ENCODE measurements at regions not wholly inside any gene's neighbourhood (a gene's known extent, or its start where the extent isn't known, plus 50 kb on each side); places are given as distances from the start of the nearest gene placed in this dataset.

DNA sequence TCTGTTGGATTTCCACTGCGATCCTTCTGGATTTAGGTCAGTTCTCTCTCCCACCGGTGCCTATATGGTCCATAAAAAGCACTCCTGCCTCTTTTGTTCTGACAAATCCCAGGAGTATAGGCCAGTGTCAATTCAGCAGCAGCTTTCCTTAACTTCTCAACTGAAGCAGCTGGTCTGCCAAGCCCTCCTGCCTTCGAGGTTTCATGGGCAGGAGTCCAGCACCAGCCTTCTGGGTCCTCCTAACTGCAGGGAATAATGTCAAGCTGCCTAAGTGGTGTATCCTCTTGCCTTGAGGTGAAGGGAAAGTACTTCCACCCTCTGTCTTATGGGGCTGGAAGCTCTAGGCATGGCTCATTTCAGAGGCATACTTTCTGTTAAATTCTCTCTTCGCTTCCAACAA lies 149.4 kb upstream of the NCAM1 start:
- DNase-seq (ENCODE audit: low read depth in 2 of 2), result no peak

GRCh38 chr11:112812729-112813128 lies 148.5 kb upstream of the NCAM1 start:
- no peak for DNase-seq (ENCODE audit: low read depth in 2 of 2)

GRCh38 chr11:112814168-112814567 lies 147.1 kb upstream of the NCAM1 start:
- DNase-seq (ENCODE audit: low read depth in 2 of 2), result no peak

- no peak for DNase-seq (ENCODE audit: low read depth in 2 of 2)
Measured at GRCh38 chr11:112817376-112817775, 143.8 kb upstream of the NCAM1 start.

DNA sequence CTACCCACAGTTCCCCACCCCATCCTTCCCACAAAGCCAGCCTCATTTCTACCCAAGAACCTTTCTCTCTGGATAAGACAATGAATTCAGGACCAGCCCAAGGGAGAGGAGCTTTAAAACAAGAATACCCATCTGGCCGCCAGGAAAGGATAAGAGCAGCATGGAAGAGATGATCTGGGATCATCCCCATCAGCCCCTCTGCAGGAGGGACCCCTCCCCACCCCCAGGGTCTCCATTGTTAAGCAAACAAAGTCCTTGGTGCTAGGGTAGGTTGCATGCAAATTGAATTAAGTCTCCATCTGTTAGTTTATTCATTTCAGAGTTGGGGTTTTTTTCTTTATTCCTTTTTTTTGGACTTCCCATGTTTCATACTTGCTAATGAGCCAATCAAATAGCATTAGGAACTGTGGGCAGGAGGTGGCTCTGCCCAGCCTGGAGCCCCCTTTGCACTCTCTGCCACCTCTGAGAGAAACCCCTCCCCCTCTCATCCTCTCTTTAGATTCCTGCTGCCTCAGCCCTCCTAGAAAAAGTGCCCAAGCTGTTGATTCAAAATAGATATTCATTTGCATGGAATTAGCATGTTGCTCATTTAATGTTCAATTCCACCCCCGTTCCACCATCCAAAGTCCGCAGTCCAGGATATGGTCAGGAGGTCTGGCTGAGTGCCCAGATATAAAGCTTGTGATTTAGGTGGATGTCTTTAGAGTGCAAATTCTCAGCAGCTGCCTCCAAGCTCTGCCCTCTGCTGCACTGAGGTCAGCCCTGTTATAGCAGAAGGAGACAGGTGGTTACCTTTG lies 138.5 kb upstream of the NCAM1 start:
- DNase-seq (ENCODE audit: low read depth in 2 of 2), result no peak

GRCh38 chr11:112826026-112826425 lies 135.2 kb upstream of the NCAM1 start:
- DNase-seq (ENCODE audit: low read depth in 2 of 2), result no peak

- no peak for DNase-seq (ENCODE audit: low read depth in 2 of 2)
Measured at GRCh38 chr11:112826788-112827187, 134.4 kb upstream of the NCAM1 start.

- DNase-seq (ENCODE audit: low read depth in 2 of 2), result no peak
Measured at GRCh38 chr11:112828421-112828820, 132.8 kb upstream of the NCAM1 start.

GRCh38 chr11:112829971-112830654 lies 131.1 kb upstream of the NCAM1 start:
- DNase-seq (ENCODE audit: low read depth in 2 of 2), result no peak

DNA sequence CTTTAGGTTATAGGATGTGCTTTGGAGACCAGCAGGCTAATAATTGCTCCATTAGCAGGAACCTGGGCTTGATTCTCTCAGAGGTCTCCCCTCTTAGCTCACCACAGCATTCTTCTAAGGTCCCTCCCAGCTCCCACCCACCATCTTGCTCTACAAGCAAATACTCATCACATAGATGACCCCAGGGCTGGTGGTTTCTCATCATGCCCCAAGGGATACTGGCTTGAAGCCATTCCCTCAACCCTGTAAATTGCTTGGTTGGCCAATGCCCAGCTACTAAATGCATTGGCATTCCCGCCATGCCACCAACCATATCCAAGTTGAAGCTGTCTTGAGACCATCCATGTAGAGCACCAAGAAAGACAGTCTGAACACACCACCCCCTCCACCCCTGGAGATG lies 130.2 kb upstream of the NCAM1 start:
- no peak for DNase-seq (ENCODE audit: low read depth in 2 of 2)

- DNase-seq (ENCODE audit: low read depth in 2 of 2), result no peak
Measured at GRCh38 chr11:112831969-112832766, 129.1 kb upstream of the NCAM1 start.

DNA sequence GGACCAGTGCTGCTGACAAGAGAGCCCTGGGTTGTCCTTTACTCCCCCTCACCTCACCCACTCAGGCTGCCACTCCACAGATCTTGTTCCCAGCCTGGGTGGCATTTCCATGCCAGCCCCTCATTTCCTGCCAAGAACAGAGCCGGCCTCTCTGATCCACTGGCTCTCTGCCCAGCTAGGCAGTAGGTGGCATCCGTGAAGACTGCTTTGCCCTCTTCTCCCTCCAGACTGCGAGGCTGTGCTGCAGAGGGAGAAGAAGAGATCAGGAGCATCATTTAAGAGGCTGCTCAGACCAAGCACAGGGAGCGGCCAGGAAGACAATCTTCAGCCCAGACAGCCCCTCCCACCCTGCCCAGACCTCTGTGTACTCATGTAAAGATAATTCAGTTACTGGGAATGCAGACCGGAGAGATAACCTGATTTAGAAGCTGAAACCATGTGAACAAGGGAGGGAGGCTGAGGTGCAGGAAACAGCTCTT lies 126.9 kb upstream of the NCAM1 start:
- DNase-seq (ENCODE audit: low read depth in 2 of 2), result no peak

- DNase-seq (ENCODE audit: low read depth in 2 of 2), result no peak
Measured at GRCh38 chr11:112835591-112836255, 125.5 kb upstream of the NCAM1 start.

- no peak for DNase-seq (ENCODE audit: low read depth in 2 of 2)
Measured at GRCh38 chr11:112836256-112836602, 125.0 kb upstream of the NCAM1 start.

DNA sequence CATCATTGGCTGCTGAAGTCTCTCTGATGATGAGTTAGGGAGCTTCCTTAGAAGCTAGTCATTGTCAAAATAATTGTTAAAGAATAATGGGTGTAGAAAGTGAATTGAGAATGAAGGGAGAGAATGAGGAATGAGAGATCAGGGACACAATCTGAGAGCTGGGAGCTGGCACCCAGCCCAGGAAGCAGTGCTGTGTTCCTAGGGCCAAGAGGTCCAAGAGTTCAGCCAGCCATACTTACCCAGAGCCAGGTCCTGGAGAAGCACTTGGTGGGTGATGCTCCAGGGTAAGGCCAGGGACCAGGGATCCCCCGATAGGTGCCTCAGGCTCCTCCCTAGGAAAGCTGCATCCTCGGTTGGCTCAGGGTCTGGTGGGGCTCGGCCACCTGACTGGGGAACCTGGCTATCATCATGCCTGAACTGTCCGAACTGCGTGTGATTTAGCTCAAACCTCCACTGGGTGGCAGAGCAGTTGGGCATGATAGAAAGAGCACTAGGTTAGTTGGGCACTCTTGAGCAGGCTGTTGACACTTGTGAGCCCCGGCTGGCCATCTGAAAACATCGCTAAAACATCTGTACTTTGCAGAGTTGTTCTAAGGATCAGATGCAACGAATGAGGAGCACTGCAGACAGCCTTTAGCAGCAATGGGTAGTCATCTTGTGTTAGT lies 123.9 kb upstream of the NCAM1 start:
- DNase-seq (ENCODE audit: low read depth in 2 of 2), result no peak

- no peak for DNase-seq (ENCODE audit: low read depth in 2 of 2)
Measured at GRCh38 chr11:112839051-112839450, 122.2 kb upstream of the NCAM1 start.

DNA sequence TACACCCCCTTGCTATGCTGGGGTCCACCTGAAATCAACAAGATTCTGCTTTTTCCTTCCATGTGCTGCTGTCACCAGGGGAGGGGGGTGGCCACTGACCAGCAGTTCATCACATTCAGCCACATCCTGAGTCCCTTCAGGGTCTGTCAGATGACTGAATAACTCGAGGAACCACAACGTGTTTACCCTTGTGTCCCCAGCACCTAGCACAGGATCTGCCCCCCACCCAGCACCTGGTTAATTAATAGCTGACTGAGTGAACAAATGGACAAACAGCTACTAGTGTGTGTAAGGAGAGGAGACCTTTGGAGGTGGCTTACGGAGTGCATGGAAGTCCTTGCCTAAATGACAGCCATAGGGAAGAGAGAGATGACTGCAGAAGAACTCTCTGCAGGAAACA lies 119.5 kb upstream of the NCAM1 start:
- DNase-seq (ENCODE audit: low read depth in 2 of 2), result no peak

GRCh38 chr11:112842151-112842550 lies 119.1 kb upstream of the NCAM1 start:
- no peak for DNase-seq (ENCODE audit: low read depth in 2 of 2)

DNA sequence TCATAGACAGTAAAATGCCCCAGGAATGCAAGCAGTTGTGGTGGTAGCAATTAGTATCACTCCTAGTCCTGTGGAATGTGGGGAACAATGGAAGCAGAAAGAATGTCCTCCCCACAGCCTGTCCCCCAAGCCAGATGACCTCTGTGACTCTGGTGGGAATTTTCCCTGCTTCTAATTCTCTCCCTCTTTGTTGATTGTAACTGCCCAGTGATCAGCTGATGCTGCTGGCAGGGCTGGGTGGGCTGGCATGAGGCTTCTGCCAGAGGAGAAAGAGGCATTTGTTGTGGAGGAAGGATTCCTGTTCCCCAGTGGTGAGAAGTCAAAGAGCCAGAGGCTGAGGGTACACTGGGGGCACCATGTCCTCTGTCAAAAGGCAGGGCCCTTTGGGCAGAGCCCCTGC lies 116.7 kb upstream of the NCAM1 start:
- DNase-seq (ENCODE audit: low read depth in 2 of 2), result no peak

GRCh38 chr11:112847568-112847967 lies 113.7 kb upstream of the NCAM1 start:
- no peak for DNase-seq (ENCODE audit: low read depth in 2 of 2)

DNA sequence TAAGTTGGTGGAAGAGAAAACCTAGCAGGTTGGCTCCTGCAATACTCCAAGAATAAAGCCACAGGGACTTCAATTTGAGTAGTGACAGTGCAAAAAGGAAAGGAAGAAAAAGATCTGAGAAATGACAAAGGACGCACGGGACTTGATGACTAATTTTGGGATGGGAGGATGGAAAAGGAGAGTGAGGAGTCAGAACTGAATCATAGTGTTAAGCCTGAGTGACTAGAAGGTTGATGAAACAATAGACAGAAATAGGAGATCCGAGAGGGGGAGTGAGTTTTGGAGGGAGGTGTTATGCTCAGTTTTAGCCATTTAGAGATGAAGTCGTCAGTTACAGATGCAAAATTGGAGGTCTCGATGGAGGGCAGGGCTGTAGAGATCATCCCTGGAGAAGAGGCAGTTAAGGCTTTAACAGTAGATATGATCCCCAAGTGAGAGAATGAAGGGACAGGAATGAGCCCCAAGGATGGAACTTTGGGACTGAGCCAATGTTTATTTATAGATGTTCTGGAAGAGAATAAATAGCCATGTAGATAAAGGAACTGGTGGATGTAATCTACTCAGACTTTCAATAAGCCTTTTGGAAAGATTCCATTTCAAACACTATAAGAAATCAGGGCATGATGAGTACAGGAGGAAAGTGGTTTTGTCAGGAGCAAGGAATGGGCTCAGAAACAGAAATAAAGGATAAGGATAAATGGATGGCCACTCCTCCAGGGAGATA lies 108.9 kb upstream of the NCAM1 start:
- no peak for DNase-seq (ENCODE audit: low read depth in 2 of 2)
